ENCODE measurements at regions not wholly inside any gene's neighbourhood (a gene's known extent, or its start where the extent isn't known, plus 50 kb on each side); places are given as distances from the start of the nearest gene placed in this dataset.
A peak's percentile ranks its signal among the peaks of the same experiment; 100 is the strongest.

DNA sequence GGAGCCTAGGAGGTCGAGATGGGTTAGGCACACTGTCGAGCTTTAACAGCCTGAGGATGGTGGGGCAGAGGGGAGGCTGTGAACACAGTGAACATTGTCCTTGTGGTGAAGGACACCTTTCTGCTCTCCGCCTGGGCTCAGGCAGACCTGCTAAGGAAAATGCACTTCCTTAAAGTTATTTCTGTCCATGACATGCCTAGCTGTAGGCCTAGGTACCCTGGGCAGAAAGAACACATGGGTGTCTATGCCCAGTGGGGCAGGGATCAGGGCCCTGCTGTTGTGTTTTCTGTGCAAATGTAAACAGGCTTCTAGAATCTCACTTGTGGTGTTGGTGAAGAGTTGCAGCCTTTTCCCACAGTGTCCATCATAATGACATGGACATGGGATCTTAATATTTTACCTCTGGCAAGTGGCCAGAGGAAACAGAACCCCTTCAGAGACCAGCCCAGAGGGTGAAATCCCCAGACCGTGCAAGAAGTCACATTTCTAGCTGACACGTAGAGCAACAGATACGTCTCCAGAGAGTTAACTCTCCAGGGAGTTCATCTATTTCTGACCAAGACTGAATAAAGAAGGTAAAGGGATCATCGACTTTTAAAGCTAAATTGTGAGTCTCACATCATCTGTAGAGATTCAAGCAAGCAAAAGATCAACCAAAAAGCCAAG lies 79.2 kb downstream of the C9orf152 start:
- H3K9ac ChIP-seq (ENCODE audit: control insufficient read depth, insufficient read depth, low read length): 0 out of 2 replicates have a peak overlapping the region, but pooled peaks have one; percentile 5
- ChIA-PET SMC1A (ENCODE audit: uncharacterized antibody, unreplicated experiment) (interaction anchor here (0.6 to 11.2 kb wide), 22 partner anchors 9 to 224 kb away, joined by 3 to 460 read pairs (median 7); no protein-coding TSS in a partner anchor), RAD21 (ENCODE audit: unreplicated experiment) (interaction anchor here (0.7 to 14.4 kb wide), 23 partner anchors 20 to 680 kb away, joined by 3 to 396 read pairs (median 5); no protein-coding TSS in a partner anchor), POLR2A (interaction anchor here (0.8 to 10.9 kb wide), 10 partner anchors 10 to 226 kb away, joined by 3 to 262 read pairs (median 10); no protein-coding TSS in a partner anchor), CTCF (interaction anchor here (0.7 to 9.5 kb wide), 21 partner anchors 9 to 225 kb away, joined by 3 to 123 read pairs (median 6); no protein-coding TSS in a partner anchor)
- peaks cover 3 to 7% of the 10 kb centered on the region in 2 experiments; a peak in 3 of 4 replicates for H3K36me3 ChIP-seq (ENCODE audit: control insufficient read depth in 2 of 2, insufficient read depth in 2 of 2, low read length in 1 of 2)
- under 1% methylated on average over 7 of the region's 7 CpGs for whole genome bisulfite sequencing (ENCODE audit: insufficient coverage, insufficient replicate concordance, low lambda C conversion rate, missing lambda C conversion rate)
- FAIRE-seq: no peak
- no TSS peak for BruUV-seq (replicated peaks)
- H3K9me3 ChIP-seq (replicated peaks; ENCODE audit: control insufficient read depth, insufficient read depth, low read length): no peaks in the 10 kb centered on the region
- no peaks in the 10 kb centered on the region for H4K20me1 ChIP-seq (ENCODE audit: control insufficient read depth, insufficient read depth)
- intact Hi-C loops (cut with micrococcal nuclease; ENCODE audit: unreplicated experiment) (loop anchor here (1.0 to 2.0 kb wide), 3 partner anchors 15 to 154 kb away; no protein-coding TSS in a partner anchor), in situ Hi-C loops (cut with MboI) (loop anchor here (25.0 kb wide), 1 partner anchor 1884 kb away; no protein-coding TSS in a partner anchor)
- ATAC-seq: peak; percentile 73
- no peak overlapping the region for H2AFZ ChIP-seq (ENCODE audit: control insufficient read depth, low read depth, low read length)
- H3K4me2 ChIP-seq (ENCODE audit: control insufficient read depth, insufficient read depth): peak overlapping the region; percentile 75
- H3K27ac ChIP-seq (ENCODE audit: control insufficient read depth, insufficient read depth): peak overlapping the region; percentile 49
- peak overlapping the region; percentile 24; the same call in 1 of the 2 replicates for H3K4me3 ChIP-seq
- DNase-seq (ENCODE audit: low read depth, low spot score): peak; percentile 88
- no peaks in the 10 kb centered on the region for H3K27me3 ChIP-seq (replicated peaks in 1 of 2; ENCODE audit: control insufficient read depth in 2 of 2, insufficient read depth in 2 of 2, low read length in 1 of 2)
- peaks cover 94% of the 10 kb centered on the region for H3K79me2 ChIP-seq (ENCODE audit: control insufficient read depth, insufficient read depth, low read length)
- H3K4me1 ChIP-seq (ENCODE audit: control insufficient read depth, insufficient read depth, low read length): peaks cover 79% of the 10 kb centered on the region
- TF ChIP-seq ZNF384 (IDR thresholded peaks at IDR 0.05; ENCODE audit: borderline replicate concordance, low read depth, low read length) (no peak), PAX8 (IDR thresholded peaks at IDR 0.05) (peak; percentile 70; the same call in 1 of the 2 replicates), SMAD1 (IDR thresholded peaks at IDR 0.05; ENCODE audit: low read depth, partially characterized antibody) (peak; percentile 96), CHD2 (IDR thresholded peaks at IDR 0.05; ENCODE audit: borderline replicate concordance, low read depth, low read length) (peak; percentile 43; the same call in 1 of the 2 replicates), NFYA (IDR thresholded peaks at IDR 0.05; ENCODE audit: borderline replicate concordance, low read depth, low read length) (no peak), POLR2AphosphoS2 (IDR thresholded peaks at IDR 0.05; ENCODE audit: low read depth, low read length) (no peak), FOXM1 (IDR thresholded peaks at IDR 0.05; ENCODE audit: low read depth, low read length) (peak; percentile 38; the same call in 1 of the 2 replicates), SMAD5 (IDR thresholded peaks at IDR 0.05; ENCODE audit: low read depth) (no peak), BHLHE40 (IDR thresholded peaks at IDR 0.05; ENCODE audit: borderline replicate concordance in 1 of 2, low read depth in 2 of 2, low read length in 1 of 2) (peak; percentile 92), HDGF (IDR thresholded peaks at IDR 0.05) (peak; percentile 23; the same call in 1 of the 2 replicates), EP300 (IDR thresholded peaks at IDR 0.05; ENCODE audit: borderline replicate concordance in 1 of 2, control insufficient read depth in 1 of 2, low read depth in 2 of 2, low read length in 2 of 2) (peak; percentile 28 to 88; a peak in 2 of 4 replicates), PBX3 (IDR thresholded peaks at IDR 0.05; ENCODE audit: insufficient replicate concordance, low read depth, low read length) (peak; percentile 33), SPI1 (IDR thresholded peaks at IDR 0.05; ENCODE audit: borderline replicate concordance, insufficient read depth, low read depth, low read length) (peak; percentile 72), MTA2 (IDR thresholded peaks at IDR 0.05; ENCODE audit: low read depth) (peak; percentile 57; the same call in 1 of the 2 replicates), ATF7 (IDR thresholded peaks at IDR 0.05; ENCODE audit: low read depth) (peak; percentile 66), SUZ12 (IDR thresholded peaks at IDR 0.05; ENCODE audit: unreplicated experiment) (no peak), CREM (IDR thresholded peaks at IDR 0.05; ENCODE audit: low read depth) (peak; percentile 55; the same call in 1 of the 2 replicates)
- TF ChIP-seq, protein P1, sequence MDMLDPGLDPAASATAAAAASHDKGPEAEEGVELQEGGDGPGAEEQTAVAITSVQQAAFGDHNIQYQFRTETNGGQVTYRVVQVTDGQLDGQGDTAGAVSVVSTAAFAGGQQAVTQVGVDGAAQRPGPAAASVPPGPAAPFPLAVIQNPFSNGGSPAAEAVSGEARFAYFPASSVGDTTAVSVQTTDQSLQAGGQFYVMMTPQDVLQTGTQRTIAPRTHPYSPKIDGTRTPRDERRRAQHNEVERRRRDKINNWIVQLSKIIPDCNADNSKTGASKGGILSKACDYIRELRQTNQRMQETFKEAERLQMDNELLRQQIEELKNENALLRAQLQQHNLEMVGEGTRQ (IDR thresholded peaks at IDR 0.05; ENCODE audit: borderline replicate concordance, low read depth, low read length): no peak
- TF ChIP-seq, protein P2, sequence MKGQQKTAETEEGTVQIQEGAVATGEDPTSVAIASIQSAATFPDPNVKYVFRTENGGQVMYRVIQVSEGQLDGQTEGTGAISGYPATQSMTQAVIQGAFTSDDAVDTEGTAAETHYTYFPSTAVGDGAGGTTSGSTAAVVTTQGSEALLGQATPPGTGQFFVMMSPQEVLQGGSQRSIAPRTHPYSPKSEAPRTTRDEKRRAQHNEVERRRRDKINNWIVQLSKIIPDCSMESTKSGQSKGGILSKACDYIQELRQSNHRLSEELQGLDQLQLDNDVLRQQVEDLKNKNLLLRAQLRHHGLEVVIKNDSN (IDR thresholded peaks at IDR 0.05; ENCODE audit: borderline replicate concordance, extremely low read length, insufficient read depth, low read depth, low read length): no peak
